Gastrocnemius medialis (tissue), 4 donors: ENCODE measurements at regions not wholly inside any gene's neighbourhood (a gene's known extent, or its start where the extent isn't known, plus 50 kb on each side); places are given as distances from the start of the nearest gene placed in this dataset.

Experiments used
- CTCF ChIP-seq, 5 experiments: fragments of 450-650 bp in 3 of 5; fragments of 200-600 bp in 2 of 5; sonication (generic) in 2 of 5; IDR thresholded peaks in 4 of 5; conservative IDR thresholded peaks in 1 of 5; 1 replicate in 4 of 5; 2 replicates in 1 of 5; pipeline ENCODE4 v1.5.1; 2016 to 2019; ENCODE audit warnings: antibody characterized with exemption in 5 of 5, mild to moderate bottlenecking in 3 of 5, moderate library complexity in 3 of 5
- POLR2A ChIP-seq, 2 donors: fragments of 450-650 bp; IDR thresholded peaks; one replicate each; pipeline ENCODE4 v1.6.1; 2017; ENCODE audit warnings: antibody characterized with exemption in 2 of 2, mild to moderate bottlenecking in 2 of 2, moderate library complexity in 2 of 2

GRCh38 chr6:759729-760128 lies 66.8 kb upstream of the EXOC2 start:
- no peak for TF ChIP-seq CTCF (IDR thresholded peaks at IDR 0.05 in 4 of 5, conservative IDR thresholded peaks at IDR 0.05 in 1 of 5)
- no peak for TF ChIP-seq POLR2A (IDR thresholded peaks at IDR 0.05)
